ENCODE measurements at regions not wholly inside any gene's neighbourhood (a gene's known extent, or its start where the extent isn't known, plus 50 kb on each side); places are given as distances from the start of the nearest gene placed in this dataset.
"Not testable (repeated sequence)": the region's sequence is repeated elsewhere in the genome, so short reads cannot be mapped to it uniquely, and the experiment has no call there.

- H3K36me3 ChIP-seq (ENCODE audit: control insufficient read depth, insufficient read depth, low read length), result no peaks in the 10 kb centered on the region
- no peak overlapping the region for H3K4me3 ChIP-seq (ENCODE audit: extremely low read depth, insufficient read depth, low read length, poor library complexity, severe bottlenecking)
- H3K4me1 ChIP-seq (ENCODE audit: control insufficient read depth, insufficient read depth, low read length, poor library complexity, severe bottlenecking), result peaks cover 4% of the 10 kb centered on the region
- WGBS, 2 experiments (ENCODE audit: insufficient coverage in 2 of 2), result 87 to 88% methylated on average over 5 to 6 of the region's 8 CpGs
- no peak overlapping the region for H3K27ac ChIP-seq (ENCODE audit: low read depth, low read length, severe bottlenecking)
- peaks cover 4% of the 10 kb centered on the region for H3K9me3 ChIP-seq (ENCODE audit: control insufficient read depth, low read length)
Measured at GRCh38 chr6:15897063-15897876, 231.6 kb upstream of the MYLIP start.

- peaks cover 4% of the 10 kb centered on the region for H3K4me1 ChIP-seq (ENCODE audit: control insufficient read depth, insufficient read depth, low read length, poor library complexity, severe bottlenecking)
- no peak overlapping the region for H3K27ac ChIP-seq (ENCODE audit: low read depth, low read length, severe bottlenecking)
- WGBS, 2 experiments (ENCODE audit: insufficient coverage in 2 of 2), result 89 to 100% methylated on average over 2 of the region's 4 CpGs
Measured at GRCh38 chr6:15894973-15895725, 232.3 kb upstream of the DTNBP1 start.

GRCh38 chr6:15893556-15894253 is 230.9 kb upstream of the DTNBP1 start:
- H3K9me3 ChIP-seq (ENCODE audit: control insufficient read depth, low read length), result peaks cover 4% of the 10 kb centered on the region
- H3K36me3 ChIP-seq (ENCODE audit: control insufficient read depth, insufficient read depth, low read length), result no peaks in the 10 kb centered on the region
- 70 to 79% methylated on average over 2 to 4 of the region's 5 CpGs for WGBS, 2 experiments (ENCODE audit: insufficient coverage in 2 of 2)
- H3K27ac ChIP-seq (ENCODE audit: low read depth, low read length, severe bottlenecking), result no peak overlapping the region
- no peak overlapping the region for H3K4me3 ChIP-seq (ENCODE audit: extremely low read depth, insufficient read depth, low read length, poor library complexity, severe bottlenecking)
- peaks cover 4% of the 10 kb centered on the region for H3K4me1 ChIP-seq (ENCODE audit: control insufficient read depth, insufficient read depth, low read length, poor library complexity, severe bottlenecking)

More at GRCh38 chr6:15894973-15895725, 232.3 kb upstream of the DTNBP1 start:
- Histone ChIP-seq H3K4me3 (ENCODE audit: extremely low read depth, insufficient read depth, low read length, poor library complexity, severe bottlenecking) (no peak overlapping the region), H3K9me3 (ENCODE audit: control insufficient read depth, low read length) (peaks cover 4% of the 10 kb centered on the region), H3K36me3 (ENCODE audit: control insufficient read depth, insufficient read depth, low read length) (no peaks in the 10 kb centered on the region)

GRCh38 chr6:15892369-15892768 is 229.5 kb upstream of the DTNBP1 start:
- no peak overlapping the region for H3K4me3 ChIP-seq (ENCODE audit: extremely low read depth, insufficient read depth, low read length, poor library complexity, severe bottlenecking)
- H3K36me3 ChIP-seq (ENCODE audit: control insufficient read depth, insufficient read depth, low read length), result no peaks in the 10 kb centered on the region
- peaks cover 4% of the 10 kb centered on the region for H3K9me3 ChIP-seq (ENCODE audit: control insufficient read depth, low read length)
- 100% methylated on average over 1 of the region's 1 CpG; no CpG with 5 or more reads in 1 of the 2 experiments for WGBS, 2 experiments (ENCODE audit: insufficient coverage in 2 of 2)
- H3K27ac ChIP-seq (ENCODE audit: low read depth, low read length, severe bottlenecking), result no peak overlapping the region
- H3K4me1 ChIP-seq (ENCODE audit: control insufficient read depth, insufficient read depth, low read length, poor library complexity, severe bottlenecking), result peaks cover 4% of the 10 kb centered on the region

GRCh38 chr6:15888798-15889772 is 226.3 kb upstream of the DTNBP1 start:
- Histone ChIP-seq H3K27ac (ENCODE audit: low read depth, low read length, severe bottlenecking) (no peak overlapping the region), H3K4me1 (ENCODE audit: control insufficient read depth, insufficient read depth, low read length, poor library complexity, severe bottlenecking) (no peaks in the 10 kb centered on the region), H3K9me3 (ENCODE audit: control insufficient read depth, low read length) (no peaks in the 10 kb centered on the region), H3K36me3 (ENCODE audit: control insufficient read depth, insufficient read depth, low read length) (no peaks in the 10 kb centered on the region), H3K4me3 (ENCODE audit: extremely low read depth, insufficient read depth, low read length, poor library complexity, severe bottlenecking) (no peak overlapping the region)
- 93% methylated on average over 8 to 10 of the region's 10 CpGs for WGBS, 2 experiments (ENCODE audit: insufficient coverage in 2 of 2)

GRCh38 chr6:15887491-15888461 is 224.9 kb upstream of the DTNBP1 start:
- 91 to 100% methylated on average over 3 to 4 of the region's 10 CpGs for WGBS, 2 experiments (ENCODE audit: insufficient coverage in 2 of 2)
- H3K27ac ChIP-seq (ENCODE audit: low read depth, low read length, severe bottlenecking), result no peak overlapping the region
- no peaks in the 10 kb centered on the region for H3K9me3 ChIP-seq (ENCODE audit: control insufficient read depth, low read length)
- no peaks in the 10 kb centered on the region for H3K36me3 ChIP-seq (ENCODE audit: control insufficient read depth, insufficient read depth, low read length)
- H3K4me3 ChIP-seq (ENCODE audit: extremely low read depth, insufficient read depth, low read length, poor library complexity, severe bottlenecking), result no peak overlapping the region
- no peaks in the 10 kb centered on the region for H3K4me1 ChIP-seq (ENCODE audit: control insufficient read depth, insufficient read depth, low read length, poor library complexity, severe bottlenecking)

GRCh38 chr6:15885624-15886023 is 222.8 kb upstream of the DTNBP1 start:
- no peak overlapping the region for H3K4me3 ChIP-seq (ENCODE audit: extremely low read depth, insufficient read depth, low read length, poor library complexity, severe bottlenecking)
- WGBS, 2 experiments (ENCODE audit: insufficient coverage in 2 of 2), result 73 to 83% methylated on average over 2 of the region's 5 CpGs
- no peaks in the 10 kb centered on the region for H3K36me3 ChIP-seq (ENCODE audit: control insufficient read depth, insufficient read depth, low read length)
- no peaks in the 10 kb centered on the region for H3K4me1 ChIP-seq (ENCODE audit: control insufficient read depth, insufficient read depth, low read length, poor library complexity, severe bottlenecking)
- H3K27ac ChIP-seq (ENCODE audit: low read depth, low read length, severe bottlenecking), result no peak overlapping the region
- H3K9me3 ChIP-seq (ENCODE audit: control insufficient read depth, low read length), result no peaks in the 10 kb centered on the region

- WGBS, 2 experiments (ENCODE audit: insufficient coverage in 2 of 2), result 87% methylated on average over 4 of the region's 10 CpGs; no CpG with 5 or more reads in 1 of the 2 experiments
- not testable (repeated sequence) for H3K4me3 ChIP-seq (ENCODE audit: extremely low read depth, insufficient read depth, low read length, poor library complexity, severe bottlenecking); H3K27ac ChIP-seq (ENCODE audit: low read depth, low read length, severe bottlenecking); H3K9me3 ChIP-seq (ENCODE audit: control insufficient read depth, low read length); H3K4me1 ChIP-seq (ENCODE audit: control insufficient read depth, insufficient read depth, low read length, poor library complexity, severe bottlenecking); H3K36me3 ChIP-seq (ENCODE audit: control insufficient read depth, insufficient read depth, low read length)
Measured at GRCh38 chr6:15883593-15883992, 220.8 kb upstream of the DTNBP1 start.

GRCh38 chr6:15882915-15883314 is 220.1 kb upstream of the DTNBP1 start:
- Histone ChIP-seq H3K4me1 (ENCODE audit: control insufficient read depth, insufficient read depth, low read length, poor library complexity, severe bottlenecking) (no peaks in the 10 kb centered on the region), H3K27ac (ENCODE audit: low read depth, low read length, severe bottlenecking) (no peak overlapping the region), H3K9me3 (ENCODE audit: control insufficient read depth, low read length) (no peaks in the 10 kb centered on the region), H3K36me3 (ENCODE audit: control insufficient read depth, insufficient read depth, low read length) (no peaks in the 10 kb centered on the region), H3K4me3 (ENCODE audit: extremely low read depth, insufficient read depth, low read length, poor library complexity, severe bottlenecking) (no peak overlapping the region)
- 88 to 97% methylated on average over 4 to 5 of the region's 6 CpGs for WGBS, 2 experiments (ENCODE audit: insufficient coverage in 2 of 2)

Measured in mesodermal cell (in vitro differentiated cells).